ENCODE measurements at regions not wholly inside any gene's neighbourhood (a gene's known extent, or its start where the extent isn't known, plus 50 kb on each side); places are given as distances from the start of the nearest gene placed in this dataset.

DNA sequence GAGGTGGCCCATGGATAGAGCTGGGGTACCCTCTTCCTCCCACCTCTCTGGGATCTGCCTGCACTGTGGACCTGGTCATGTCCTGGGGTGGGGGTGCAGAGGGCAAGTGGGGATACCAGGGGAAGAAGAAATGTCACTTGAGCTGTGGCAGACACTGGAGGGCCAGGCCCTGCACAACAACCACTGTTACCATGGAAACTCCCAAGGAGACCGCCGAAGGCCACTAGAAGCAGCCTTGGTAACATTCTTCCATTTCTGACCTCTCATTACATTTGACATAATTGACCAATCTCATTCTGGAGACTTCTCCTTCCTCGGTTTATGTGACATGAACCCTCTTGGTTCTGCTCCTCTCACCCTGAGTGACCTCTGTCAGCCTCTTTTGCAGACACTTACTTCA lies 179.9 kb upstream of the SERP2 start:
- DNase-seq = no peak
- TF ChIP-seq POLR2A (IDR thresholded peaks at IDR 0.05) = no peak
- TF ChIP-seq POLR2AphosphoS5 (IDR thresholded peaks at IDR 0.05) = no peak
- TF ChIP-seq EP300 (IDR thresholded peaks at IDR 0.05) = no peak
- TF ChIP-seq, protein P1, sequence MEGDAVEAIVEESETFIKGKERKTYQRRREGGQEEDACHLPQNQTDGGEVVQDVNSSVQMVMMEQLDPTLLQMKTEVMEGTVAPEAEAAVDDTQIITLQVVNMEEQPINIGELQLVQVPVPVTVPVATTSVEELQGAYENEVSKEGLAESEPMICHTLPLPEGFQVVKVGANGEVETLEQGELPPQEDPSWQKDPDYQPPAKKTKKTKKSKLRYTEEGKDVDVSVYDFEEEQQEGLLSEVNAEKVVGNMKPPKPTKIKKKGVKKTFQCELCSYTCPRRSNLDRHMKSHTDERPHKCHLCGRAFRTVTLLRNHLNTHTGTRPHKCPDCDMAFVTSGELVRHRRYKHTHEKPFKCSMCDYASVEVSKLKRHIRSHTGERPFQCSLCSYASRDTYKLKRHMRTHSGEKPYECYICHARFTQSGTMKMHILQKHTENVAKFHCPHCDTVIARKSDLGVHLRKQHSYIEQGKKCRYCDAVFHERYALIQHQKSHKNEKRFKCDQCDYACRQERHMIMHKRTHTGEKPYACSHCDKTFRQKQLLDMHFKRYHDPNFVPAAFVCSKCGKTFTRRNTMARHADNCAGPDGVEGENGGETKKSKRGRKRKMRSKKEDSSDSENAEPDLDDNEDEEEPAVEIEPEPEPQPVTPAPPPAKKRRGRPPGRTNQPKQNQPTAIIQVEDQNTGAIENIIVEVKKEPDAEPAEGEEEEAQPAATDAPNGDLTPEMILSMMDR (IDR thresholded peaks at IDR 0.05) = no peak
- WGBS, 2 donors = 78 to 94% methylated on average over 3 of the region's 3 CpGs
- Histone ChIP-seq H3K27ac (no peak overlapping the region), H3K27me3 (no peaks in the 10 kb centered on the region), H3K4me1 (peaks cover 0 to 4% (median 0%) of the 10 kb centered on the region in 4 donors), H3K9me3 (no peaks in the 10 kb centered on the region), H3K36me3 (no peaks in the 10 kb centered on the region), H3K4me3 (no peak overlapping the region)
- intact Hi-C loops (cut with DNase I) = no loop called here

DNA sequence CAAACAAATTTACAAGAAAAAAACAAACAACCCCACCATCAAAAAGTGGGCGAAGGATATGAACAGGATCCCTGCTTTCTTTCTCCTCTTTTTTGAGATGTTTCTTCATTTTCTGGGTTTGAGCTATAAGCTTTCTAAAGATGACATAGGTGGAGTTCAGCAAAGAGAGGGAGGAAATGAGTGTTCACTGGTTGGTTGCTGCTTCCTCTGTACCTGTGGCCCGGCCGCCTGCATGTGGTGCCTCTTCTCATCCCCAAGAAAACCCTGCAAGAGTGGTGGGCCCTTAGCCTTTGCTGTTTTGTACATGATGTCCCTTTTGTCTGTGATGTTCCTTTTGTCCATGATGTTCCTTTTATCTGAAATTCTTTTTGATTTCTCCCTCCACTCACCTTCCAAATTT lies 178.4 kb upstream of the SERP2 start:
- H3K4me1 ChIP-seq = peaks cover 0 to 13% (median 4%) of the 10 kb centered on the region in 4 donors
- no peaks in the 10 kb centered on the region for H3K27me3 ChIP-seq
- intact Hi-C loops (cut with DNase I) = no loop called here
- H3K36me3 ChIP-seq = no peaks in the 10 kb centered on the region
- no peak for TF ChIP-seq POLR2A (IDR thresholded peaks at IDR 0.05)
- TF ChIP-seq, protein P1 (IDR thresholded peaks at IDR 0.05) = no peak
- WGBS, 2 donors = 80 to 88% methylated on average over 3 of the region's 3 CpGs
- H3K9me3 ChIP-seq = no peaks in the 10 kb centered on the region
- DNase-seq = no peak
- H3K27ac ChIP-seq = no peak overlapping the region
- no peak overlapping the region for H3K4me3 ChIP-seq

DNA sequence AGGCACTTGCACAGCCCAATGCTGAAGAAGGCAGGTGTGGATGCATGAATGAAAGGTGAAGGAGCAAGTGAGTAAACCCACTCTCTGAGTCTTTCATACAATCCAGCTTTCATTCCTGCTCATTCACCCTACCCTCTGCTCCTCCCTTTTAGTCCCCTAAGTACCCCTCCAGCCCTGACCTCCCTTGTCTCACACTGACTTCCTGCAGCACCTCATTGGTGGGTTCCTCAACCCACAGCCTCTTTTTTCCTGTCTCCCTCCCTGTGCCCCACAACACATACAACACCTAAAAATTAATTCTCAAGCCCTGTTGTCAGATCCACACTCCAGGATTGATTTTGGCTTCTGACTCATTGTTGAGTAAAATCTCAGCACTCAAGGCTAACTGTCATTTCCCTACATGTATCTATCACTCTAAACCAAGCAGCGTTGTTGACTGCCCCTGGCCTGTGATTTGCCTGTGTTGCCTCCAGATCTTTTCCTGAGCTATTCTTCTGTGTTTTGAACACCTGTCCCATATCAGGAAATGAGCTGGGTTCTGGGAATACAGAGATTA lies 177.3 kb upstream of the SERP2 start:
- no peaks in the 10 kb centered on the region for H3K27me3 ChIP-seq
- intact Hi-C loops (cut with DNase I) = no loop called here
- WGBS, 2 donors = 80 to 85% methylated on average over 1 of the region's 1 CpG
- no peaks in the 10 kb centered on the region for H3K9me3 ChIP-seq
- no peak for DNase-seq
- TF ChIP-seq, protein P1 (IDR thresholded peaks at IDR 0.05) = no peak
- TF ChIP-seq EP300 (IDR thresholded peaks at IDR 0.05) (no peak), POLR2A (IDR thresholded peaks at IDR 0.05) (no peak), POLR2AphosphoS5 (IDR thresholded peaks at IDR 0.05) (no peak)
- H3K4me3 ChIP-seq = no peak overlapping the region
- no peaks in the 10 kb centered on the region for H3K36me3 ChIP-seq
- peaks cover 0 to 10% (median 4%) of the 10 kb centered on the region in 4 donors for H3K4me1 ChIP-seq
- H3K27ac ChIP-seq = no peak overlapping the region

DNA sequence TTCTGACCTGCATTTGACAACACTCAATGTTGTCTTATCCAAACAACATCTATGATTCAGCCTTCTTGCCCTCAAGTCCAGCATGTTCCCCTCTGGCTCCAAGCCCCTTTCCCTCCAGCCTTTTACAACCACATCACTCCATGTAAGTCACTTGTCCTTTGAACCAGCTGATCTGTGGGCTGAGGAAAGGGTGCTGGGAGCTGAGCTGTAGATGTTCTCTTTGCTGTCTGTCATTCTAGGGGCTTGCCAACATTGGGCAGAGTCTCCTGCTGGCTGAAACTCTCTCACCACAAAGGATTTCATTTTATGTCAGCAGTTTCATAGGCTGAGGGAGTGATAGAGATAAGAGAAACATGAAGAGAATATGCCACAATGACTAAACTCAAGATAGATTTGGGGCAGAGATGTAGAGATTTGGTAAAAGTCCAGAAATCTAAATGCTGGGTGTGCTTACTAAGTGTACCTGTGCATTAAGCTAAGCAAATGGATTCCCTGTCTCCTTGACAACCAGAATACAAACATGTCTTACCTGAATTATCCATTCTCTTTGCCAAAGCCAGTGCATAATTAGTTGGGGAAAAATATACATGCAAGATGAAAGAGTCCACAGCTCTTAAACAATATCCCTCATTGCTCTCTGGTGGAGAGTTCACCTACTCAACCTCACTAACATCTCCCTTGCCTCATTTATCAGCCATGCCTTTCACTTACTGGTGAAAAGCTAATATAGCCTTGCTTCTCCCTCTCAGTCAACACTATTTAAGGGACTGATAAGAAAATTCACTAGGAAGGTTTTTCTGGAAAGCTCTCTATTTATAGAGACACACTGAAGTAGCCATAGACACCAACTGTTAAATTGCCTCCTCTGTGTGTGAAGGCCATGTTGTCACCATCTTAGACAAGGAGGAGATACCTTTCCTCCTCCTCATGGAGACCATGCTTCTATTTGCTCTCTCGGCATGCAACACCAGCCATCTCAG lies 175.5 kb upstream of the SERP2 start:
- TF ChIP-seq POLR2AphosphoS5 (IDR thresholded peaks at IDR 0.05) = no peak
- H3K36me3 ChIP-seq = no peaks in the 10 kb centered on the region
- WGBS, 2 donors = 76 to 92% methylated on average over 1 of the region's 1 CpG
- no peaks in the 10 kb centered on the region for H3K9me3 ChIP-seq
- no peak overlapping the region for H3K4me3 ChIP-seq
- no peak for DNase-seq
- H3K27ac ChIP-seq = no peak overlapping the region
- H3K27me3 ChIP-seq = no peaks in the 10 kb centered on the region
- peaks cover 0 to 10% (median 4%) of the 10 kb centered on the region in 4 donors for H3K4me1 ChIP-seq
- intact Hi-C loops (cut with DNase I) = no loop called here

DNA sequence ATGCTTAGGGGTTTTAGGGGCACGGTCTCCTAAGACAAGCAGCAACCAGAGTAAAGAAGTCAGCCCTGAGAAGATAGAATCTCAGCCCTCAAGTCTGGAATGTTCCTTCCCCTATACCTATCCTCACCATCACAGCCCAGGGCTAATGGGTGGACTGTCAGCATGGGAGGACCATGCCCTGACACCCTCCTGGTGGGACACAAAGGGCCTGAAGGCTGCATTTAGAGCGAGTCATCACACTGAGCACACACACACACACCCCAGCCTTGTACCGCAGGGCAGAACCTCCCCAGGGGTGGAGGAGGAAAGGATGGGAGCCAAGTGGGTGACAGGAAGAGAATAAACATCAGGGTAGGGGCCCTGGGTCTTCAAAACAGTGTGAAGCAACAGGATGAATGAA lies 174.8 kb upstream of the SERP2 start:
- no peak overlapping the region for H3K4me3 ChIP-seq
- H3K9me3 ChIP-seq = no peaks in the 10 kb centered on the region
- TF ChIP-seq, protein P1 (IDR thresholded peaks at IDR 0.05) = no peak
- no peak for TF ChIP-seq POLR2A (IDR thresholded peaks at IDR 0.05)
- TF ChIP-seq EP300 (IDR thresholded peaks at IDR 0.05) = no peak
- no peak for DNase-seq
- no peaks in the 10 kb centered on the region for H3K27me3 ChIP-seq
- 67 to 76% methylated on average over 3 of the region's 3 CpGs for WGBS, 2 donors
- H3K4me1 ChIP-seq = peaks cover 0 to 10% (median 4%) of the 10 kb centered on the region in 4 donors
- H3K27ac ChIP-seq = peak overlapping the region in 1 of 4 donors; percentile 31
- intact Hi-C loops (cut with DNase I) = no loop called here
- H3K36me3 ChIP-seq = no peaks in the 10 kb centered on the region

All from sigmoid colon (tissue), 6 donors.